Heart left ventricle (tissue), 16 donors: ENCODE measurements at regions not wholly inside any gene's neighbourhood (a gene's known extent, or its start where the extent isn't known, plus 50 kb on each side); places are given as distances from the start of the nearest gene placed in this dataset.
A peak's percentile ranks its signal among the peaks of the same experiment; 100 is the strongest.

Experiments
- ATAC-seq, 4 donors: fragments of 200-7000 bp; cut with Tn5 transposase; one replicate each; pipeline ENCODE4 v1.9.1; 2020 to 2022; ENCODE audit warnings: moderate library complexity in 4 of 4, mild to moderate bottlenecking in 3 of 4, moderate number of reproducible peaks in 1 of 4
- DNase-seq, 5 donors: peaks; one replicate each; pipeline ENCODE4 v3.0.0-alpha.2; 2020
- H3K27ac ChIP-seq, 12 donors: fragments of 200-600 bp; sonication (generic) in 4 of 12; one replicate each; pipeline versions ENCODE4 v1.5.0 to v1.8.0; 2016 to 2022; ENCODE audit warnings: mild to moderate bottlenecking in 2 of 12
- H3K27me3 ChIP-seq, 9 donors: fragments of 200-600 bp; sonication (generic) in 2 of 9; one replicate each; pipeline versions ENCODE4 v1.5.1 to v1.8.0; 2016 to 2022; ENCODE audit warnings: mild to moderate bottlenecking in 3 of 9
- H3K36me3 ChIP-seq, 9 donors: fragments of 200-600 bp; sonication (generic) in 2 of 9; one replicate each; pipeline versions ENCODE4 v1.5.0 to v1.8.0; 2018 to 2022; ENCODE audit warnings: mild to moderate bottlenecking in 2 of 9
- H3K4me1 ChIP-seq, 12 donors: fragments of 200-600 bp; sonication (generic) in 4 of 12; one replicate each; pipeline versions ENCODE4 v1.5.0 to v1.8.0; 2016 to 2022; ENCODE audit warnings: mild to moderate bottlenecking in 3 of 12
- H3K4me3 ChIP-seq, 12 donors: fragments of 200-600 bp; sonication (generic) in 4 of 12; one replicate each; pipeline versions ENCODE4 v1.5.0 to v1.8.0; 2017 to 2022; ENCODE audit warnings: mild to moderate bottlenecking in 9 of 12, moderate library complexity in 4 of 12
- H3K9me3 ChIP-seq, 12 donors: fragments of 200-600 bp; sonication (generic) in 4 of 12; one replicate each; pipeline versions ENCODE4 v1.5.0 to v1.8.0; 2016 to 2022; ENCODE audit warnings: mild to moderate bottlenecking in 1 of 12
- CTCF ChIP-seq, 12 donors: fragments of 200-600 bp; sonication (generic) in 4 of 12; IDR thresholded peaks; one replicate each; pipeline versions ENCODE4 v1.5.0 to v1.8.0; 2018 to 2022; ENCODE audit warnings: antibody characterized with exemption in 12 of 12, mild to moderate bottlenecking in 5 of 12
- POLR2A ChIP-seq, 2 donors: fragments of 450-650 bp; IDR thresholded peaks; one replicate each; pipeline ENCODE4 v1.6.1; 2017; ENCODE audit warnings: antibody characterized with exemption in 2 of 2, mild to moderate bottlenecking in 2 of 2, moderate library complexity in 2 of 2
- WGBS, 4 donors: extraction: QIAGEN DNeasy Blood & Tissue Kit in 2 of 4; methylation state at CpG; one replicate each; pipeline versions ENCODE4 v1.1.5 to v1.1.7; 2013 to 2018; 5-methylcytosine and 5-hydroxymethylcytosine counted together
- intact Hi-C, 10 donors: fragments of 100-400 bp; cut with DNase I; formaldehyde crosslinking; loops; one replicate each; pipeline versions ENCODE4 v1.11.1 to v1.14.2; 2022
- donor health status: ischemic (EF 13 %, LVEDD 7.1; RV severe dilation, severe dysfunction).
- donor health status: healthy with polysubstance abuse.
- donor health status: DM: no; HTN: yes; CAD: no.
- donor health status: DM: no; HTN: no; CAD: no.
- donor health status: ischemic (EF 25% LVEDD 6.9; RV normal size, moderate dysfunction).
- donor health status: ischemic (EF 25% LVEDD 5.7; RV mildly dilated, moderate dysfunction).
- donor health status: healthy.
- donor health status: DM: yes; HTN: yes; CAD: no.
- donor health status: ischemic (EF 35%, LVEDD 5.7; RV mildly dilated, moderate dysfunction).
- donor health status: nonischemic (EF 11% LVEDD 7.7; RV severe dilation, severe dysfunction).
- donor health status: DM: yes; HTN: yes; CAD: no.
- donor health status: PGD.
- donor health status: ischemic (EF 29% LVEDD 5.4; RV normal size, mild dysfunction).
- donor health status: nonischemic (EF 23%, LVEDD 6.1; RV moderate dilation, normal function).

- Histone ChIP-seq H3K4me3 (no peak overlapping the region), H3K27me3 (no peaks in the 10 kb centered on the region), H3K27ac (no peak overlapping the region), H3K36me3 (no peaks in the 10 kb centered on the region), H3K9me3 (peaks cover 0 to 12% (median 0%) of the 10 kb centered on the region in 12 donors), H3K4me1 (no peaks in the 10 kb centered on the region)
- TF ChIP-seq POLR2A (IDR thresholded peaks at IDR 0.05) (no peak), CTCF (IDR thresholded peaks at IDR 0.05) (no peak)
- DNase-seq (no peak), ATAC-seq (no peak)
- intact Hi-C loops, result loop anchor here in 1 of 10 donors (10.0 kb wide), 1 partner anchor 77 kb away; no protein-coding TSS in a partner anchor
These were observed 398.7 kb downstream of the DSEL start for GRCh38 chr18:67117804-67118203.

GRCh38 chr18:67109535-67109934 lies 407.0 kb downstream of the DSEL start:
- no peak for TF ChIP-seq CTCF (IDR thresholded peaks at IDR 0.05)
- TF ChIP-seq POLR2A (IDR thresholded peaks at IDR 0.05), result no peak
- Histone ChIP-seq H3K4me3 (no peak overlapping the region), H3K9me3 (peaks cover 0 to 12% (median 0%) of the 10 kb centered on the region in 12 donors), H3K36me3 (no peaks in the 10 kb centered on the region), H3K27ac (no peak overlapping the region), H3K4me1 (no peaks in the 10 kb centered on the region), H3K27me3 (no peaks in the 10 kb centered on the region)
- intact Hi-C loops, result loop anchor here in 2 of 10 donors (5.0 to 10.0 kb wide), 2 partner anchors 85 to 88 kb away; no protein-coding TSS in a partner anchor
- ATAC-seq (no peak), DNase-seq (no peak)
- 67 to 80% (median 70%) methylated on average over 1 of the region's 1 CpG for WGBS, 4 donors

GRCh38 chr18:67108894-67109293 lies 407.6 kb downstream of the DSEL start:
- Histone ChIP-seq H3K9me3 (peaks cover 0 to 8% (median 0%) of the 10 kb centered on the region in 12 donors), H3K36me3 (no peaks in the 10 kb centered on the region), H3K27ac (no peak overlapping the region), H3K4me1 (no peaks in the 10 kb centered on the region), H3K4me3 (no peak overlapping the region), H3K27me3 (no peaks in the 10 kb centered on the region)
- WGBS, 4 donors, result 76 to 82% (median 80%) methylated on average over 3 of the region's 3 CpGs
- intact Hi-C loops, result loop anchor here in 2 of 10 donors (5.0 to 10.0 kb wide), 2 partner anchors 86 to 88 kb away; no protein-coding TSS in a partner anchor
- no peak for DNase-seq
- TF ChIP-seq POLR2A (IDR thresholded peaks at IDR 0.05) (no peak), CTCF (IDR thresholded peaks at IDR 0.05) (no peak)
- ATAC-seq, result no peak

GRCh38 chr18:67104700-67105284 lies 411.7 kb downstream of the DSEL start:
- TF ChIP-seq POLR2A (IDR thresholded peaks at IDR 0.05) (no peak), CTCF (IDR thresholded peaks at IDR 0.05) (peak; percentile 24 to 68 (median 48))
- H3K4me1 ChIP-seq, result no peaks in the 10 kb centered on the region
- DNase-seq (peak in 2 of 5 donors; percentile 38 to 49), ATAC-seq (peak in 3 of 4 donors; percentile 60 to 74 (median 65))
- 31 to 36% (median 33%) methylated on average over 7 of the region's 7 CpGs for WGBS, 4 donors
- no peak overlapping the region for H3K4me3 ChIP-seq
- H3K9me3 ChIP-seq, result no peaks in the 10 kb centered on the region
- no peaks in the 10 kb centered on the region for H3K27me3 ChIP-seq
- H3K36me3 ChIP-seq, result no peaks in the 10 kb centered on the region
- no peak overlapping the region for H3K27ac ChIP-seq
- intact Hi-C loops, result loop anchor here in 8 of 10 donors (2.0 to 10.0 kb wide), 4 partner anchors 90 to 98 kb away; no protein-coding TSS in a partner anchor
